Stimulated activated CD8-positive, alpha-beta memory T cell treated with anti-CD3 and anti-CD28 coated beads, Interleukin-2, amount 100 ng/mL, for 48 hours (primary cell): ENCODE measurements at regions not wholly inside any gene's neighbourhood (a gene's known extent, or its start where the extent isn't known, plus 50 kb on each side); places are given as distances from the start of the nearest gene placed in this dataset.
"Not testable (repeated sequence)": the region's sequence is repeated elsewhere in the genome, so short reads cannot be mapped to it uniquely, and the experiment has no call there.

Experiments used
- DNase-seq, 2 donors: peaks; one replicate each; pipeline ENCODE4 v3.0.0-alpha.2; 2020; ENCODE audit warnings: low read depth in 2 of 2

- no peak for DNase-seq
These were observed 1187.5 kb downstream of the HACE1 start for GRCh38 chr6:103672169-103672568.

DNA sequence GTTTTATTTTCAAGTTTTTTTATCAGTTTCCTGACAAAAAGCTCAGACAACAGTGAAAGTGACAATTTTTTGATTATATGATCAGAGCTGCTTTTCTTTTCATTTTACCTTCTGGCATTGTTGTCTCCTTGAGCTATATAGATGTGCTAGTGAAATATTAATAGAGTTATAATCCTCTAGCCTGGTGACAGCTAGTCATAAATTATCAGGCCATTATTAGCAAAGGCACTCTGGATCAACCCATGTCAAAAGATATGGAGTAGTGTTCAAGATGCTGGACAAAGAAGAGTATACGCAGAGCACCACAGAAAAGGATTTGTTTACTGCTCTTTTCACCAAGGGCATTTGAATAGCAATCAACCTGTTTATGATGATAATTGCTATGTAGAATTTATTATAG is 1230.1 kb downstream of the HACE1 start:
- no peak for DNase-seq

GRCh38 chr6:103617642-103618041 is 1242.1 kb downstream of the HACE1 start:
- DNase-seq, result no peak

- no peak for DNase-seq
These were observed 1272.0 kb downstream of the HACE1 start for GRCh38 chr6:103587722-103588121.

DNA sequence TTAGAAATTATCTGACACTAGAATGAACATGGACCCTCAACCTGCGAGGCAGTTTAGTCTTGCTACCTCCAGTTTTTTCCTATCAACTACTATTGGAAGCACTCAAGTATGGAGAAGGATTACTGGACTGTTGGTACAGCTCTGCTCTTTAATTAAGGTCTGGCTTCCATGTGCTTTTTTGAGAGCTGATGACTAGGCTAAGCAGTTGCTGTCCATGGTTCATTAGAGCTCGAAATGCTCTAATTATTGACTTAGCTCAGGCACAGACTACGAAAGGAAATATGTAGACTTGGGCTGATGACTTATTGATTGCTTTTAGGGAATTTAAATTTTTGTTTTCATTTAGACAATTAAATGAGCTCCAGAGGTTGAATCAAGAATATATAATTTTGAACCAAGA is 1281.6 kb downstream of the HACE1 start:
- DNase-seq, result no peak

DNA sequence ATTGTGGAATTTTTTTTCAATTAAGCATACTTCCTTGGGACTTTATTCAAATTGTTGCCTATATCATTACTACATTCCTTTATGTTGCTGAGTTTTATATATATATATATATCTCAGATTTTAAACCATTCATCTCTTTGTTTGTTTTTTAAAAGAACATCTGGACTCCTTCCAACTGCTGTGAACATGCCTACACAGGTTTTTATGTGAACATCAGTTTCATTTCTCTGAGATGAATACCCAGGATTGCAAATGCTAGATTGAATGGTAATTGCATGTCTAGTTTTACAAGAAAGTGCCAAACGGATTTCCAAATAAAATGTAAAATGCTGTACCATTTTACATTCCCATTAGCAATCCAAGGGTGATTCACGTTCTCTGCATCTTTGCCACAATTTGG is 1289.3 kb downstream of the HACE1 start:
- DNase-seq, result no peak

GRCh38 chr6:103554911-103555310 is 1304.8 kb downstream of the HACE1 start:
- DNase-seq, result no peak

DNA sequence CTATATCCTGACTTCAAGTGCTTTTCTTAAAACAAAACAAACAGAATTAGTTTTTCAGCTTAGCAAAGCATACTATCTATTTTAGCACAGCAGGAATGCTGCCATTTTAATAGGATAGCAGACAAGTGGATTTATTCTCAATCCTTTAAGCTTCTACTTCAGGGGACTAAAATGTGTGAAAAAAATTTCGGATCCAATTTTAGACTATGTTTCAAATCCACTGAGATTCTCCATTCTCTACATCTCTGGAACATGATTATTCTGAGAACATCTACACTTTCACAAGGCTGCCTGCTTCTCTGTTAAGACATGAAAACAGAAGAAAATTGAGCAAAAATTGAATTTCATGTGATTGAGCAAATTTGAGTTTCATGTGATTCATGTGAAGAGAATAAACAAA is 1321.3 kb downstream of the HACE1 start:
- no peak for DNase-seq

GRCh38 chr6:103534814-103535213 is 1324.9 kb downstream of the HACE1 start:
- DNase-seq, result no peak

- DNase-seq, result no peak
These were observed 1325.6 kb downstream of the HACE1 start for GRCh38 chr6:103534095-103534494.

DNA sequence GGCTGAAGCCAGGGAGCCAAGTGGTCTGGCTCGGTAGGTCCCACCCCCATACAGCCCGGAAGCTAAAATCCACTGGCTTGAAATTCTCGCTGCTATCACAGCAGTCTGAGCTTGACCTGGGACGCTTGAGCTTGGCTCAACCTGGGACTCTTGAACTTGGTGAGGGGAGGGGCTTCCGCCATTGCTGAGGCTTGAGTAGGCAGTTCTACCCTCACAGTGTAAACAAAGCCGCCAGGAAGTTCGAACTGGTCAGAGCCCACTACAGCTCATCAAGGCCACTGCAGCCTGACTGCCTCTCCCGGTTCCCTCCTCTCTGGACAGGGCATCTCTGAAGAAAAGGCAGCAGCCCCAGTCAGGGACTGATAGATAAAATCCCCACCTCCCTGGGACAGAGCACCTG is 1337.7 kb downstream of the HACE1 start:
- DNase-seq, result no peak

DNA sequence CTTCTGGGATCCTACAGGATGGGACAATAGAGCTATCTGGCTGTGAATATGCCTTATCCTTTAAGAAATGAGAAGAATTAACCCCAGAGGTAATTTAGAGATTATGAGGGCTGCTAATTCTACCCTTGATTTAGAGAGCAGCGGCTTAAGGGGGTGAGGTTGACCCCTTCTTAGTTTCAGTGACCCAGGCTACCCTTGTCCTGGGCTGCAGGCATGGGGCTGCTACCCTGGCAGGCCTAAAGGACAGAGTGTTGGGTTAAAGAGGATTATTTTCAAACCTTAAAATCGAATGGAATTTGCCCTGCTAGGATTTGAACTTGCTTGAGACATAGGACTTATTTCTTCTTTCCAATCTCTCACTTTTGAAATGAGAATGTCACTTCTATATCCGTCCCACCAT is 1343.4 kb downstream of the HACE1 start:
- DNase-seq, result no peak

DNA sequence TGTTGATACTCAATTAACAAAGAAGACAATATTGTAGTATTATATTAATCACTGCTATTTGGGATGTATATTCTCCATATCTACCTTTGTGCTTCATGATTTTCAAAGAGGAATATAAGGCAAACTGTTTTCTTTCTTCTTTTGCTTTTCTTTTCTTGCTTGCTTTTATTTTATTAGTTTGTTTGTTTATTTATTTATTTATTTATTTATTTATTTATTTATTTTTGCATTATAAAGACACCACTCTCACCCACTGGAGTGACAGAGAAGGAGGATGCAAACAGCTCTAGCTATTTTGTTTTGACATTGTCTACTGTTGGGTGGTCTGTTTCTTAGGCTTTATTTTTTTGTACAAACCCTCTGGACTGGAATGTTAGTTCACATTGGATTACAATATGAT is 1352.7 kb downstream of the HACE1 start:
- no peak for DNase-seq

DNA sequence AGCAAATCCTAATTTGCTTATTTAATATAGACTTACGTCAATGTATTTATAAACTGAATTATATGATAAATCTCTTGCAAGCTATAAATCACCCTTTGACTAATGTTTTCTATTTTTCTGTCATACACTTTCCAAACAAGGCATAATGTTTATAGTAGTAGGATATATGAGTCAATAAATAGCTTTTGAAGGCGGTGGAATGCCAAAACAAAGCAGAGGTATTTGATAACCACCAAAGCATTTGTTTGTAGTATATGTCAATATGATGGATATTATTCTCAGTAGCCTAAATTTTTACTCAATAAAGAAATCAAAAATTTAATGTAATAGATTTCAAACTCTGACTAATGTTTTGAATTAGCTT is 1354.6 kb downstream of the HACE1 start:
- no peak for DNase-seq

GRCh38 chr6:103504501-103505154 is 1355.1 kb downstream of the HACE1 start:
- no peak for DNase-seq

- DNase-seq, result not testable (repeated sequence)
These were observed 1363.1 kb downstream of the HACE1 start for GRCh38 chr6:103496588-103496987.

GRCh38 chr6:103456652-103457051 is 1403.1 kb downstream of the HACE1 start:
- no peak for DNase-seq

GRCh38 chr6:103455275-103455674 is 1404.4 kb downstream of the HACE1 start:
- no peak for DNase-seq

- no peak for DNase-seq
These were observed 1450.2 kb downstream of the HACE1 start for GRCh38 chr6:103409475-103409874.

DNA sequence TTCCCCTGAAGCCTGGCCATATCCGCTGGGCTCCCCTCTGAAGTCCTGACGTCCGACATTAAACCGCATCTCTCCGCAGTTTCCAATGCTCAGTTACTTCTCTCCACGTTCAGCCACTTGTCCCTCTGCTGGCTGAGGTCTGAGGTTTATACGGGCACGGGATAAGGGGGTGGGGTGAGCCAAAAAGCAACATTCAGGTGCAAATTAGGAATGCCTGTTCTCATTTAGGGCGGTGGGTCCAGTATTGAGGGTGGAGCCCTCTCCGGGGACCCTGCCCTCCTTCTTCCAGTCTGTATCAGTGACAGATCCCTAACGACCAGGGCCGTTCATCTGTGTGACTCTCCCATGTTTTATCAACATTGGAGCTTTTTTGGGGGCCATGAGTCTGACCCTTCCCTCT is 1454.4 kb downstream of the HACE1 start:
- no peak for DNase-seq

DNA sequence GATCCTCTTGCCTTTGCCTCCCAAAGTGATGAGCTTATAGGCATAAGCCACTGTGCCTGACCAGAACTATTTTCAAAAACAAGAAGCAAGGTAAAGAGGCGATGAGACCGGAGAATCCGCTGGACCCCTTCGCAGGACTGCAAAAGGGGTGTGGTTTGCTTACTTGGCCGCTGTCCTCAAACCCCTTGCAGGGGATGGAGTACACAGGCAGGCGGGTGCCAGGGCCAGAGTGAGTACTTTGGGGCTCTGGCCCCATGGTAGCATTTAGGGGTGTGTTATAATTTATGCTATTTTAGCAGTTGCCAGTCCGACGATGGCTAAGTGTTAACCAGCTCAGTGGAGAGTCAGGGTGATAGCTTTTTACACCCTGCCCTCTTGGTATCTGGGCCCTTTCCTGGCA is 1454.9 kb downstream of the HACE1 start:
- DNase-seq, result no peak

DNA sequence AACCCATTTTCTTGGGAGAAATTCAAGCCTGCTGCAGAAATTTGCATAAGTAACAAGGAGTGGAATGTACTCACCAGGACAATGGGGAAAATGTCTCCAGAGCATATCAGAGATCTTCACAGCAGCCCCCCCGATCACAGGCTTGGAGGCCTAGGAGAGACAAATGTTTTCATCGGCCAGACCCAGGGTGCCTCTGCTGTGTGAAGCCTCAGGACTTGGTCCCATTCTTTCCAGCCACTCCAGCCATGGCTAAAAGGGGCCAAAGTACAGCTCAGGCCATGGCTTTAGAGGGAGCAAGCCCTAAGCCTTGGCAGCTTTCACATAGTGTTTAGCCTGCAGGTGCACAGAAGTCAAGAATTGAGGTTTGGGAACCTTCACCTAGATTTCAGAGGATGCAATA is 1463.0 kb downstream of the HACE1 start:
- no peak for DNase-seq

GRCh38 chr6:103379272-103379671 is 1480.4 kb downstream of the HACE1 start:
- no peak for DNase-seq

DNA sequence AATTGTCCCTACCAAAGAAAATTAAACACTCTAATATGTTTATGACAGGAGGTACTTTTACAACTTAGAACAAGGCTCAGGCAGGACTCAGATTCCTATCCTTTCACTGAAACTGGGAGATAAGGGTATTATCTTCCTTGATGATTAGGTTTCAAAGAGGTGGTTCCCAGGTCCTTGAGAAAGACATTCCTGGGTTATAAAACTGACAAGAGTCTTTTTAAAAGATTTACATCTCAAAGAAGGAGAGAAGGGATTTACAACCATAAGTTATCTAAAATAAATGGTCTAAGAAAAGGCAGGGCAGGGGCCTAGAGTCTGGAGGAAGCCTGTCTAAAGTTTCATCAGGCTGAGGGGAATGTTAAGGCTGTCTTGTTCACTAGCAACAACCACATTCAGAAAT is 1492.5 kb downstream of the HACE1 start:
- no peak for DNase-seq
